ENCODE measurements at regions not wholly inside any gene's neighbourhood (a gene's known extent, or its start where the extent isn't known, plus 50 kb on each side); places are given as distances from the start of the nearest gene placed in this dataset.

GRCh38 chr16:85174871-85175723 is 62.8 kb upstream of the CIBAR2 start:
- no peak for DNase-seq

GRCh38 chr16:85175724-85176233 is 63.5 kb upstream of the CIBAR2 start:
- no peak for DNase-seq

DNA sequence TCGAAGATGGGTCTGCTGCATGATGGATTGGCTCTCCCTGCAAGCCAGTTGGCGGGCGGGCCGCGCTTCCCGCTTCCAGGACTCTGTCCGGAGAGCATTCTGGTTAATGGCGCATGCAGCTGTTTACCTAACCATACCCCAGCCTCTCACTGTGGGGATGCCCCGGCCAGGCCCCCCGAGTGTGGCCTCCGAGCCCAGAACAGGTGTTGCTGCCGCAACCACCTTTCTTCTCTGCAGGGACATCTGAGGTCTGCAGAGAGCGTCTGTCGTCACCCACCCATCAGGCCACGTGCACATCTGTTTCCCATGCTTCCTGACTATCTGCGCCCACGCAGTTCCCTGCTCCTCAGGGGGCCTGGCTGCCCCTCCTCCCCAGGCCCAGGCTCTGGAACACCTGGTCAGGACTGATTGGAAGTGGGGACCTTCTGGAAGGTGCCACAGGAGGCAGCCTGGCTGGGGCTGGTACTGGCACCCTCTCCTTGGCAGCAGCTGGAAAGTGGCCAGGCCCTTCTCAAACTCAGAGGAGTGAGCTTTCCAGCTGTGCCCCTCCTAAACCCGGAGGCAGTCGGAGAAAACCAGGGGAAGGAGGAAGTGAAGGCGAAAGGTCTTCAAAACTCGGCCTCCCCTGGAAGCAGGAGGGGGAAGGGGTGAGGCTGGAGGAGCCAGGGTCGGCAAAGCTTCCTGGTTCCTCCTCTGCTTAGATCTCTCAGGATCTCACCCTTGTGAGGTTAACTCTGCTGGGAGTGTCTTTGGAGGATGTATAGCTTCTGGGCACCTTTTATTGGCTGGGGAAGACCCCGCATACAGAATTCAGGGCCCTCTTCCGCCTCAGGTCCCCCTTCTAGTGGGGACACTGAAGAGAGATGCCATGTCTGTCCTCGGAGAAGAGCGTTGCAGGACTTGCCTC is 64.5 kb upstream of the CIBAR2 start:
- no peak for DNase-seq

GRCh38 chr16:85177448-85177846 is 65.2 kb upstream of the CIBAR2 start:
- DNase-seq = no peak

DNA sequence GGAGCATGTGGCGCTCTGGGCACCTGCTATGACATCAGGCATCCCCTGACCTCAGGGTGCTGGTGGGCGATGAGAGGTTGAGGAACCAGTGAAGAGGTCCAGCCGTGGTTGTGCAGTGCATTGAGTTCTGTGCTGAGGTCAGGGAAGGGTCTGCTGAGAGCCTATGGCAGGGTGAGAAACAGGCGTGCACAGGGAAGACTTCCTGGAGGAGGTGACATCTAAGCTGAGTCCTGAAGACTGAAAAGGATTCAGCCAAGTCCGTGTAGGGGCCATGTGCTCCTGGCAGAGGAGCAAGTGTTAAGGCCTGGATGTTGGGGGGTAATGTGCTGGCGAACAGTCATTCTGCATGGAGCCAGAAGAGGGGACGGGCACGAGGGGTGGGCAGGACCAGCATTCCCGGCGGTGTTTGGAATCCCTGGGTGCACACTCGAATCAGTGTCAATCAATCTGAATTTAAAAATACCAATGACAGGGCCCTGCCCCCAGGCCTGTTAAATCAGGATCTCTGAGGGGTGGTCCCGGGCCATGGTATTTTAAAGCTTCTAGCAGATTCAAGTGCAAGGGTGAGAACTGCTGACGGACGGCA is 65.8 kb upstream of the CIBAR2 start:
- DNase-seq = no peak

DNA sequence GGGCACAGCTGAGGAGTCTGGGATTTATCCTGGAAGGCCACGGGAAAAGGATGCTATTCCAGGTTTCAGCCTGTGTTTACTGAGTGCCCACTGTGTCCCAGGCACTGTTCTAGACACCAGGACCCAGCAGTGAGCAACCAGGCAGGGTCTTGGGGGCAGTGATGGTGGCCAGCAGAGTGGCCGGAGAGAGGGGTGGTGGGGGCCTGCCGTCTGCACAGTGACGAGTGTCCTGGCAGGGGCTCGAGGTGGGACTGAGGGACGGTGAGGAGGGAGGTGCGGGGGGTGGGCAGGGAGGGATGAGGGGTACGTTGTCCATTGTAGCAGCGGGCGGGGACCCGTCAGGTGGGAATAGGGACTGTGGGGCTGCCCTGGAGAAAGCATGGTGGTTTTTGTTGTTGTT is 66.3 kb upstream of the CIBAR2 start:
- no peak for DNase-seq

- no peak for DNase-seq
Observed at GRCh38 chr16:85179344-85180046, 67.2 kb upstream of the CIBAR2 start.

GRCh38 chr16:85180047-85180826 is 68.0 kb upstream of the CIBAR2 start:
- no peak for DNase-seq

DNA sequence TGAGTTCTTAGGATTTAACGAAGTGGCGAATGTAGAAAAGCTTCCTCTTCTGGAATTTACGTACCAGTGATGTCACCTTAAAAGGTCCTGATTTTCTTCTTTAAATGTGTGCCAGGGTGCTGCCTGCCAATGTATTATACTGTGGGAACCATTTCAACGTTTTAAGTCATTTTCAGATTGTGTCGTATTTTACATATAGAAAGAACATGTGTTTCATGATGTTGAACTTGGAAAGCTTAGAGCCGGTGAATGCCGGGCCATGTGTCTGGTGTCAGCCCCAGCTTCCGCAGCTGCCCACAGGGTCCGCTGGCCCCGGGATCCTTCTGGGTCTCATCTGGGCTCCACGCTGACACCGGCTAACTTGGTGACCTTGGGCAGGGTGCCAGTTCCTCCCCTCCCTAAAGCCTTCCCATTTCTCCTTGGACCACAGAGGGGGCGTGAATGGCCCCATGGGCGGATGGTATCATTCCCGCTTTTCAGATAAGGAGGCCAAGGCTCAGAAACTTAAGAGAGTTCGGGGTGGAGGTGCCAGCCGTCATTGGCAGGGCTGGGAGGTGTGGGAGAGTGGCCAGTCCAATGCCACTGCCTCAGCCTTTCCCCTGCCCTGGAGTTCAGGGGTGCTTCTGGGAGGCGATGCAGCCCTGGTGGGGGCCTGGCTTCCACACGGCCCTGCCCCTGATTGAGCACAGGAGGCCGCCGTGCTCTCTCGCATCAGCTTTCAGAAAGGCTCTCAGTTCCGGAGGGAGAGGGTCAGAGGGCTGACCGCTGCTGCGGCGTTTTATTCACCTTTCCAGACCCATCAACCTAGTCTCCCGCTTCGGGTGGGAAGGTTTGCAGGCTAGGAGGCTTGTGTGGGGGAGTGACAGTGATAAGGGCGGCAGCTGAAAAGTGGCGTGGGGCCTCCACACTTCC is 68.8 kb upstream of the CIBAR2 start:
- DNase-seq = no peak

DNA sequence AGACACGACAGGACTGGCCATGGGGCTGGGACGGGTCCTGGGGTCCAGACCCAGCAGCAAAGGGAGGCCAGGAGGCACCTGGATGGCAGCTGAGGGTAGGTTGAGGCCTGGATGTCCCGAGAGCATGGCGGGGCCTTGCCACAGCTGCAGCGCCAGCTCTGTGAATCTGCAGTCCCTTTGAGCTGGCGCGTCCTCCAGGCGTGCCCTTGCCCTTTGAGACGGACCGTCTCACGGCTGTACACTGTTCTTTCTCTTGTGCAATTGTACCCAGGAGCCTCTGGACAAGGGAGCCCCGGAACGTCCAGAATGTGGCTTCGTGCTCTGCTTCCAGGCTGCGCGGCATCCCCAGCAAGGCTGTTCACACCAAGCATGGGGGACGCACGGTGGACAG is 69.5 kb upstream of the CIBAR2 start:
- no peak for DNase-seq

- DNase-seq = no peak
Observed at GRCh38 chr16:85182286-85182685, 70.0 kb upstream of the CIBAR2 start.

DNA sequence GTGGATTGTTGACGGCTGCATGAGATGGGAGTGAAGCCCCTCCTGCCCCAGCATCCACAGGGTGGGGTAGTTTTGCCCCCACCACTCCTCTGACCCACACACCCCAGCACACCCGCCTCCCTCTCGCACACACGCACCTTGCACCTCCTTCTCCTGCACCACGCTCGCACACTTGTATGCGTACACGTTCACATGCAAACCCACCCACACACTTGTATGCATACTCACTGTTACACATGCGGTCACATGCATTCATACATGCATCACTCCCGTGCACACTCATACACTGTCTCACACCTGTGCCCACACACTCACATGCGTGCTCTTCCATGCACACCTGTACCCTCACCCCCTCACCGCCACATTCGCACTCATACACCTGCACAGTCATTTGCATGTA is 70.5 kb upstream of the CIBAR2 start:
- DNase-seq = no peak

GRCh38 chr16:85183564-85183963 is 71.3 kb upstream of the CIBAR2 start:
- DNase-seq = no peak

DNA sequence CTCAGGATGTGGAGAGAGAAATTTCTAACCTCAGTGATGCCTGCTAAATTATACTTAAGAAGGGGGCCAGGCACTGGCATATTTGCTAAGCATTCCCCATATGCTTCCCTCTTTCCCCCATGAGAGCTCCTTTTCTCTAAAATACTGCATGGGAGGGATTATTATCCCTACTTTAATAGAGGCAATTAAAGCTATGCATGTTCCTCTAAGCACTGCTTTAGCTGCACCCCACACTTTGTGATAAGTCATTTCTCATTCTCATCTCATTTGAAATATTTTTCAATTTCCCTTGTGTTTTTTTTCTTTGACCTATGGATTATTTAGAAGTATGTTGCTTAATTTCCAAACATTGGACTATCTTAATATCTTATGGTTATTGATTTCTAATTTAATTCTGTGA is 72.1 kb upstream of the CIBAR2 start:
- DNase-seq = no peak

DNA sequence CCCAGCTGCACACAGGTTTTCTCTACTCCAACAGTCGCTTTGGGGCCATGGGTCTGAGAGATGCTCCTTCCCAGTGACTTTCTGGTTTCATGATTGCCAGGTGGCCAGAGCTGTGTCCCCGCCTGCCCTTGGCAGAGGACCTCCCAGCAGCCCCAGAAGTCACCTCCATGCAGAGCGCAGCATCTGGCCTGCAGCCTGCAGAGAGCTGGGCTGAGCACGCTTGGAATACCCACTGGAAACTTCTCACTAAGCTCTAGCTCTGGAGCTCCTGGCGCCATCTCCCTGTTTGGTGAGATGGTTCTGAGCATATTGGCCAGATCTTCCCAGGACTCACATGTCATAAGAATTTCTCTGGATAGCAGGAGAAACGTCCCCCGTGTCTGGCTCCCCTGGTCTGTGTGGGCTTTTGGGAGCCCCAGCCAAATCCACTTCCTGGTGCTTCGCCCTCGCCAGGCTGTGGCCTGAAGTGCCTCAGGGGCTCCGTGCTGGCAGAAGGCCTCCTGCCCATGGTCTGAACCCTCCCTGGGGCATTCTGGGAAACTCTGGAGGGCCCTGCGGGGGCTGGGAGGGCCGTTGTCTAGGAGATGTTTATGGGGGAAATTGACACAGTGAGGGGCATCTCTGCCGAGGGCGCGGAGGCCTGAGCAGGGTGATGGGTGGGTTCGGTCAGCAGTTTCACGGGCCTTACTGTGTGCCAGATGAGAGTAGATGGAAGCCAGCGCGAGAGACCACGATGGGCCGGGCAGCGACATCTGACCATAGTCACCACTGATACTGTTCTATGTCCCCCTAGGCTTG is 73.2 kb upstream of the CIBAR2 start:
- no peak for DNase-seq

DNA sequence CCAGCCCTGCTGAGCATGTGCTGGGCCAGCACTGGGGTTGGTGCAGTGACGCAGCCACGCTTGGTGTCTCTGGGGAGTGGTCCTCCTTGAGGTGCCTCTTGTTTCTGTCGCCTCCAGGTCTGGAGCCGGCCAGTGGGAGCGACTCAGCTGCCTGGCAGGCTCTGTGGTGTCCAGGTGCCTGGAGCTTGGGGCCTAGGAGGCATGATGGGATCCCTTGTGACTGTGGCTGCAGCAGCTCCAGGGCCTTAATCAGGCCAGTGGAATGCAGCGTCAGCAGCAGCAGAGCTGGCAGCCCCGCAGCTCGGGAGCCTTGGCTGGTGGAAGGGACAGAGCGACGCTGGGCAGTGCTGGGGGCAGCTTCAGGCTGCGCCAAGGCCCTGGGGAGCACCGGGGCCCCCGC is 74.7 kb upstream of the CIBAR2 start:
- no peak for DNase-seq

- no peak for DNase-seq
Observed at GRCh38 chr16:85187447-85187846, 75.2 kb upstream of the CIBAR2 start.

GRCh38 chr16:85187886-85188285 is 75.6 kb upstream of the CIBAR2 start:
- DNase-seq = no peak

GRCh38 chr16:85188822-85189672 is 76.8 kb upstream of the CIBAR2 start:
- DNase-seq = no peak
